GM13976 (cell line): ENCODE measurements at regions not wholly inside any gene's neighbourhood (a gene's known extent, or its start where the extent isn't known, plus 50 kb on each side); places are given as distances from the start of the nearest gene placed in this dataset.
"Not testable (repeated sequence)": the region's sequence is repeated elsewhere in the genome, so short reads cannot be mapped to it uniquely, and the experiment has no call there.

Experiments
- DNase-seq: peaks from one replicate; pipeline ENCODE4 v3.0.0; 2012; ENCODE audit warnings: low spot score
- in situ Hi-C: fragments of 300-500 bp; cut with MboI; formaldehyde crosslinking; loops from one replicate; pipeline ENCODE4 v1.12.0; 2022; ENCODE audit warnings: low sequenced_read_pairs, mixed read lengths, inconsistent platforms; ENCODE audit not compliant: unreplicated experiment
- TF ChIP-seq, protein P1 (sequence below): IDR thresholded peaks from 2 replicates; pipeline ENCODE4 v1.5.1; 2012; ENCODE audit warnings: borderline replicate concordance, mild to moderate bottlenecking; ENCODE audit not compliant: insufficient read depth; ENCODE audit errors: extremely low read depth, missing control alignments, control extremely low read depth

- in situ Hi-C loops = no loop called here
- no peak for DNase-seq
- TF ChIP-seq, protein P1, sequence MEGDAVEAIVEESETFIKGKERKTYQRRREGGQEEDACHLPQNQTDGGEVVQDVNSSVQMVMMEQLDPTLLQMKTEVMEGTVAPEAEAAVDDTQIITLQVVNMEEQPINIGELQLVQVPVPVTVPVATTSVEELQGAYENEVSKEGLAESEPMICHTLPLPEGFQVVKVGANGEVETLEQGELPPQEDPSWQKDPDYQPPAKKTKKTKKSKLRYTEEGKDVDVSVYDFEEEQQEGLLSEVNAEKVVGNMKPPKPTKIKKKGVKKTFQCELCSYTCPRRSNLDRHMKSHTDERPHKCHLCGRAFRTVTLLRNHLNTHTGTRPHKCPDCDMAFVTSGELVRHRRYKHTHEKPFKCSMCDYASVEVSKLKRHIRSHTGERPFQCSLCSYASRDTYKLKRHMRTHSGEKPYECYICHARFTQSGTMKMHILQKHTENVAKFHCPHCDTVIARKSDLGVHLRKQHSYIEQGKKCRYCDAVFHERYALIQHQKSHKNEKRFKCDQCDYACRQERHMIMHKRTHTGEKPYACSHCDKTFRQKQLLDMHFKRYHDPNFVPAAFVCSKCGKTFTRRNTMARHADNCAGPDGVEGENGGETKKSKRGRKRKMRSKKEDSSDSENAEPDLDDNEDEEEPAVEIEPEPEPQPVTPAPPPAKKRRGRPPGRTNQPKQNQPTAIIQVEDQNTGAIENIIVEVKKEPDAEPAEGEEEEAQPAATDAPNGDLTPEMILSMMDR = no peak
Observed at GRCh38 chr4:85018983-85019382, 52.5 kb upstream of the WDFY3 start.

DNA sequence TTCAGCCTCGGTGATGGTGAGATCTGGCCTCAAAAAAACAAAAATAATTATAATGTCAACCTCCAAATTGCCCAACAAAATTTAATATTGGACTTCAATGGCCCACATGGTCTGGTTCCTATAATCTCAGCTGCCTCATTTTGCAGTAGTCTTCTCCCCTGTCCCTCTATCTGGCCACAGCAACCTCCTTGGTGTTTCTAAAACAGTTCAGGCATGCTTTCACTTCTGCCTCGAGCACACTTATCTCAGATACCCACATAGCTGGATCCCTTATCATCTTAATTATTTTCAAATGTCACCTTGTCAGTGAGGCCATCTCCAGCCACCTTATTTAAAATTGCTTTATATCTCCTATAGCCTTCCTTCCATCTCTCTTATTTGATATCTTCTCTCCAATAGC lies 52.9 kb upstream of the WDFY3 start:
- TF ChIP-seq, protein P1 = no peak
- DNase-seq = no peak
- in situ Hi-C loops = no loop called here

- DNase-seq = no peak
- TF ChIP-seq, protein P1 = no peak
- in situ Hi-C loops = no loop called here
Observed at GRCh38 chr4:85024671-85025070, 58.2 kb upstream of the WDFY3 start.

GRCh38 chr4:85028910-85029309 lies 62.4 kb upstream of the WDFY3 start:
- in situ Hi-C loops = no loop called here
- DNase-seq = no peak

GRCh38 chr4:85029453-85029852 lies 63.0 kb upstream of the WDFY3 start:
- TF ChIP-seq, protein P1 = no peak
- in situ Hi-C loops = no loop called here
- no peak for DNase-seq

More at GRCh38 chr4:85028910-85029309, 62.4 kb upstream of the WDFY3 start:
- TF ChIP-seq, protein P1 = no peak

GRCh38 chr4:85030156-85030555 lies 63.7 kb upstream of the WDFY3 start:
- DNase-seq = no peak
- in situ Hi-C loops = no loop called here
- TF ChIP-seq, protein P1 = no peak

GRCh38 chr4:85033838-85034237 lies 67.3 kb upstream of the WDFY3 start:
- DNase-seq, in situ Hi-C loops: not testable (repeated sequence)
